Bronchial epithelial cell (primary cell): ENCODE measurements at regions not wholly inside any gene's neighbourhood (a gene's known extent, or its start where the extent isn't known, plus 50 kb on each side); places are given as distances from the start of the nearest gene placed in this dataset.

Experiments
- DNase-seq: peaks from one replicate; pipeline ENCODE4 v3.0.0-alpha.2; 2010; ENCODE audit warnings: low read depth
- FAIRE-seq: peaks from 2 replicates; lab custom pipeline; 2011; peaks lifted over from hg19 to GRCh38; lab: Jason Lieb, UNC
- H3K27me3 ChIP-seq: 2 replicates; pipeline ENCODE4 v1.5.1; 2011; ENCODE audit warnings: low read length; ENCODE audit not compliant: control insufficient read depth, insufficient read depth
- H3K36me3 ChIP-seq: 2 replicates; pipeline ENCODE4 v1.5.1; 2011; ENCODE audit warnings: low read length; ENCODE audit not compliant: control insufficient read depth, insufficient read depth
- H3K4me3 ChIP-seq: 2 replicates; pipeline ENCODE4 v1.5.1; 2011; ENCODE audit warnings: mild to moderate bottlenecking, low read depth, low read length, control low read depth
- CTCF ChIP-seq: IDR thresholded peaks from 2 replicates; pipeline ENCODE4 v1.5.1; 2011; ENCODE audit warnings: mild to moderate bottlenecking, moderate library complexity, low read length, control low read depth, inconsistent platforms; ENCODE audit not compliant: insufficient read depth, severe bottlenecking

DNA sequence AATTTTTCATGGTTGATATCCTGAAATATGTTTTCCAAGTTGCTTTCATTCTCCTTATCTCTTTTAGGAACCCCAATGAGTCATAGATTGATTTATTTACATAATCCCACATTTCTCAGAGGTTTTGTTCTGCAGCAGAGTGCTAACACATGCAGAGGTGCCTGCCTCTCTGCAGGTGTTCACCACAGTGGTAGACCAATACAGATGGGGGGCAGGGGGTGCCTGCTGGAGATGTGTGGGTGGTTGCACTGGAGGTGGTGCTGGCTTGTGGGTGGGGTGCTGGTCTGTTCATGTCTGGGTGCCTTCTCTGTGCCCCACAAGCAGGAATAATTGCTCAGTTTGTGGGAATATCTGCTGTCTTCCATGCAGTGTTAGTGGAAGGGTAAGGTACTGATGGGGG is 131.1 kb downstream of the JRKL start:
- Histone ChIP-seq H3K36me3 (no peaks in the 10 kb centered on the region), H3K27me3 (no peaks in the 10 kb centered on the region), H3K4me3 (no peak overlapping the region)
- TF ChIP-seq CTCF = no peak
- FAIRE-seq = no peak
- DNase-seq = no peak

- DNase-seq (no peak), FAIRE-seq (no peak)
- no peak for TF ChIP-seq CTCF
- Histone ChIP-seq H3K36me3 (no peaks in the 10 kb centered on the region), H3K4me3 (no peak overlapping the region), H3K27me3 (no peaks in the 10 kb centered on the region)
Observed at GRCh38 chr11:96523656-96524055, 133.8 kb downstream of the JRKL start.

- DNase-seq (no peak), FAIRE-seq (no peak)
- H3K4me3 ChIP-seq = no peak overlapping the region
- H3K36me3 ChIP-seq = no peaks in the 10 kb centered on the region
- H3K27me3 ChIP-seq = no peaks in the 10 kb centered on the region
- no peak for TF ChIP-seq CTCF
Observed at GRCh38 chr11:96524475-96524874, 134.7 kb downstream of the JRKL start.

GRCh38 chr11:96530473-96530872 is 140.7 kb downstream of the JRKL start:
- H3K4me3 ChIP-seq = no peak overlapping the region
- FAIRE-seq = no peak
- H3K27me3 ChIP-seq = no peaks in the 10 kb centered on the region
- no peak for TF ChIP-seq CTCF
- H3K36me3 ChIP-seq = no peaks in the 10 kb centered on the region
- DNase-seq = no peak

- no peak for DNase-seq
- Histone ChIP-seq H3K27me3 (no peaks in the 10 kb centered on the region), H3K36me3 (no peaks in the 10 kb centered on the region), H3K4me3 (no peak overlapping the region)
- FAIRE-seq = no peak
- no peak for TF ChIP-seq CTCF
Observed at GRCh38 chr11:96538104-96538503, 148.3 kb downstream of the JRKL start.

DNA sequence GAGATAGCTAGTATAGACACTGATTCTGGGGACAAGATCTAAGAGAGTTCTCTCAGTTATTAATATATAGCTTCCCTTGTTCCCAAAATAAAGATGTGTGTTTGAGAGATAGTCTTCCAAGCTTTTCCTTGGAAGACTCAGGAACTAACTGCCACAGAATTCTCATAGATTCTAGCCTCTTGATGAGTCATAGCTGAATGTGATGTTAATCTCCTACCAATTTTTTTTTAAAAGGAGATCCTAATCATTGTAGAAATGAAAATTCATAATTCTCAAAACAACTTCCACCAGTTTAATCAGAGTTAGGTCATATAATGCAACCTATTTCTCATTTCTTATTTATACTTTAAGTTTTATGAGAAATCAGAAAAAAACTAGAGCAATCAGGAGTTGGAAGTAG is 148.8 kb downstream of the JRKL start:
- no peak for TF ChIP-seq CTCF
- no peaks in the 10 kb centered on the region for H3K36me3 ChIP-seq
- no peak for FAIRE-seq
- DNase-seq = peak; percentile 15
- H3K4me3 ChIP-seq = no peak overlapping the region
- no peaks in the 10 kb centered on the region for H3K27me3 ChIP-seq
